SJCRH30 (cell line): ENCODE measurements at regions not wholly inside any gene's neighbourhood (a gene's known extent, or its start where the extent isn't known, plus 50 kb on each side); places are given as distances from the start of the nearest gene placed in this dataset.
A peak's percentile ranks its signal among the peaks of the same experiment; 100 is the strongest.

Experiments used
- DNase-seq, 2 experiments: peaks; one replicate each; pipeline ENCODE4 v3.0.0-alpha.2; 2015 to 2020
- H3K27ac ChIP-seq: fragments of 250-450 bp; sonication (Bioruptor Pico); 2 replicates; pipeline ENCODE4 v1.5.1; 2020; ENCODE audit warnings: mild to moderate bottlenecking, moderate library complexity
- H3K27me3 ChIP-seq: fragments of 250-450 bp; sonication (Bioruptor Pico); 2 replicates; pipeline ENCODE4 v1.5.1; 2020; ENCODE audit warnings: mild to moderate bottlenecking, moderate library complexity
- H3K36me3 ChIP-seq: fragments of 250-450 bp; sonication (Bioruptor Pico); 2 replicates; pipeline ENCODE4 v1.5.1; 2020; ENCODE audit warnings: mild to moderate bottlenecking, moderate library complexity
- H3K4me1 ChIP-seq: fragments of 250-450 bp; sonication (Bioruptor Pico); 2 replicates; pipeline ENCODE4 v1.5.1; 2020; ENCODE audit warnings: mild to moderate bottlenecking, moderate library complexity
- H3K4me3 ChIP-seq: fragments of 250-450 bp; sonication (Bioruptor Pico); 2 replicates; pipeline ENCODE4 v1.5.1; 2020; ENCODE audit warnings: mild to moderate bottlenecking, moderate library complexity
- H3K9me3 ChIP-seq: fragments of 250-450 bp; sonication (Bioruptor Pico); replicated peaks from 2 replicates; pipeline ENCODE4 v1.5.1; 2020; ENCODE audit warnings: mild to moderate bottlenecking, moderate library complexity

GRCh38 chr4:24150034-24150433 is 260.2 kb upstream of the PPARGC1A start:
- no peaks in the 10 kb centered on the region for H3K4me1 ChIP-seq
- H3K27ac ChIP-seq = no peak overlapping the region
- no peaks in the 10 kb centered on the region for H3K9me3 ChIP-seq
- H3K27me3 ChIP-seq = no peaks in the 10 kb centered on the region
- DNase-seq = no peak
- no peak overlapping the region for H3K4me3 ChIP-seq
- no peaks in the 10 kb centered on the region for H3K36me3 ChIP-seq

GRCh38 chr4:24146127-24146526 is 256.3 kb upstream of the PPARGC1A start:
- DNase-seq = no peak
- H3K27me3 ChIP-seq = no peaks in the 10 kb centered on the region
- H3K36me3 ChIP-seq = no peaks in the 10 kb centered on the region
- H3K4me1 ChIP-seq = no peaks in the 10 kb centered on the region
- H3K27ac ChIP-seq = no peak overlapping the region
- no peak overlapping the region for H3K4me3 ChIP-seq
- no peaks in the 10 kb centered on the region for H3K9me3 ChIP-seq

- H3K9me3 ChIP-seq = no peaks in the 10 kb centered on the region
- no peaks in the 10 kb centered on the region for H3K36me3 ChIP-seq
- H3K27me3 ChIP-seq = no peaks in the 10 kb centered on the region
- H3K27ac ChIP-seq = no peak overlapping the region
- H3K4me3 ChIP-seq = no peak overlapping the region
- no peaks in the 10 kb centered on the region for H3K4me1 ChIP-seq
- DNase-seq = no peak
Observed at GRCh38 chr4:24145591-24145990, 255.7 kb upstream of the PPARGC1A start.

DNA sequence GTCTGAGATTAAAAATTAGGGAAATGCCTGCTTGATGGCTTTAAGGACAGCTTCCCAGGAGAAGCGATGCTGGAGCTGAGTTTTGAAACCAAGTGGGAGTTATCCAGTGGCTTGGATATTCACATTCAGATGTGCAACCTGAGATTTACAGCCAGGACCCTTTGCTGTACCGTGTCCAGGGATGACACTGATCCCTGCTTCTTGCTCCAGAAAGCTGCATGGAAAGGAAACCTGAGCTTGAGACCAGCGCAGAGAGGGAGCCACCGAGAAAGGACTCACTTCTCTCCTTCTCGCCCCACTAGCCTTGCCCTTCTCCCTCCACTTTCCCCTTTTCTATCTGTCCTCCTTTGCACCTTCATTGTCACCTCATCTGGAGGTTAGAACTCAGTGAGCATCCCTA is 254.5 kb upstream of the PPARGC1A start:
- no peak for DNase-seq

GRCh38 chr4:24143741-24144140 is 253.9 kb upstream of the PPARGC1A start:
- H3K27me3 ChIP-seq = no peaks in the 10 kb centered on the region
- H3K36me3 ChIP-seq = no peaks in the 10 kb centered on the region
- H3K4me3 ChIP-seq = no peak overlapping the region
- H3K4me1 ChIP-seq = no peaks in the 10 kb centered on the region
- no peak for DNase-seq
- H3K9me3 ChIP-seq = no peaks in the 10 kb centered on the region
- no peak overlapping the region for H3K27ac ChIP-seq

More for the DNA sequence above, 254.5 kb upstream of the PPARGC1A start:
- H3K27ac ChIP-seq = no peak overlapping the region
- no peaks in the 10 kb centered on the region for H3K36me3 ChIP-seq
- no peaks in the 10 kb centered on the region for H3K27me3 ChIP-seq
- H3K9me3 ChIP-seq = no peaks in the 10 kb centered on the region
- H3K4me1 ChIP-seq = no peaks in the 10 kb centered on the region
- no peak overlapping the region for H3K4me3 ChIP-seq

- DNase-seq = no peak
- H3K9me3 ChIP-seq = no peaks in the 10 kb centered on the region
- H3K27me3 ChIP-seq = no peaks in the 10 kb centered on the region
- no peaks in the 10 kb centered on the region for H3K4me1 ChIP-seq
- no peak overlapping the region for H3K27ac ChIP-seq
- H3K4me3 ChIP-seq = no peak overlapping the region
- no peaks in the 10 kb centered on the region for H3K36me3 ChIP-seq
Observed at GRCh38 chr4:24141836-24142235, 252.0 kb upstream of the PPARGC1A start.

DNA sequence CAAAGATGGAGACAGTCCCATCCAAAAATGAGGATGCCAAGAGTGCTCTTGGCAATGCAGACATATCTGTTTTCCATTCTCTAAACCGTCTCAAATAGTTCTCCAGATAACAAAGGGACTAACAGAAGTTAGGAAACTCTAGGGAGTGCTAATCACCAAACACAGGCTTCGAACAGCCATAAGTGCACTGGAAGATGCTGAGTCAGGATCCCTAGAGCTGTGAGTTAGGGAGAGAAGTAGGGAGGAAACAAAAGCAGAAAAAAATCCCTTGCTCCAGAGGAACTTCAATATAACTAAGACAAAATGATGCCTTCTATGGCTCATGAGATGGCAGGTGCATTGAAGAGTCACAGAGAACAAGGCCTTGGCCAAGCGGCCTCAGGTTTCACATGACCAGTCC is 251.0 kb upstream of the PPARGC1A start:
- no peak for DNase-seq
- H3K4me1 ChIP-seq = no peaks in the 10 kb centered on the region
- no peaks in the 10 kb centered on the region for H3K36me3 ChIP-seq
- H3K27me3 ChIP-seq = no peaks in the 10 kb centered on the region
- H3K27ac ChIP-seq = no peak overlapping the region
- no peak overlapping the region for H3K4me3 ChIP-seq
- H3K9me3 ChIP-seq = no peaks in the 10 kb centered on the region

DNA sequence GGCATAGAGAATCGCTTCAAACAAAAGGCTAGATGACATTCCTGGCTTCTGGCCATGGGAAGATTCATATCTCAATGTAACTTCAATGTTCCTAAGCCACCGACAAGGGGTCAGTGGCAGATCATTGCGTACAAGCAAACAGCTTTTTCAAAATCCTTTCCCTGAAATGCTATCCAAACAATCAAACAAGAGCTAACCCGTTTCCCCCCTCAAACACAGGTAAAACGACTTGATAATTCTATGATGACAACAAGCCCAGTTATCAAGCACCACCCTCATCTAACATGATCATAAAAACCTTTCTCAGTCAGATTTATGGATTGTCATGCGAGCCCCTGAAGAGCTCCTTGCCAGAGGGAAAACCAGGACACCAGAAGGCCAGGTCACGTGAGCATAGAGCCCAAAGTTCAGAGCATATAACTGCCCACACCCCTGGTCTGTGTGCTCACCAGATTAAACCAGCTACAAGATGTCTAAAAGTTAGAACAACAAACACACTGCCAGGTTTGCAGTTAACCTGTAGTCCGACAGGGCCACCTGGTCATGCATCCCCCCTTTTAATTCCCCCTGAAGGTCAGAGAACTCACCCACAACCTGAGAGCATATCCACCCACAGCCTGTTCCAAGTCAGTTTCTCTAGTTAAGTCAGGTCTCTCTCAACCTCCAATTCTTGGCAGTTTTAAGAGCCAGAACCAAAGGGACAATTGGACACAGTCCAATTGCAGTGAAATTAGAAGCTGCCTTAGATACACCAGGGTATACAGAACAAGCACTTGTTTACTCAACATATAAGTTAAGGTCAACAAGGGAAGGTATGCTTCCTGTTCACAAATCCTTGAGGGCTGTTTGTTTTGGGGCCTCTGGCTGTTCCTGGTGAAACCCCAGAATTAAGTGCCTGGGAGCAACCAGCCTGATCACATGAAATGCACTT is 248.1 kb upstream of the PPARGC1A start:
- DNase-seq = no peak
- Histone ChIP-seq H3K36me3 (no peaks in the 10 kb centered on the region), H3K4me3 (no peak overlapping the region), H3K27me3 (no peaks in the 10 kb centered on the region), H3K4me1 (no peaks in the 10 kb centered on the region), H3K27ac (no peak overlapping the region), H3K9me3 (no peaks in the 10 kb centered on the region)

- DNase-seq = no peak
- H3K4me1 ChIP-seq = no peaks in the 10 kb centered on the region
- no peak overlapping the region for H3K4me3 ChIP-seq
- H3K9me3 ChIP-seq = no peaks in the 10 kb centered on the region
- H3K27me3 ChIP-seq = no peaks in the 10 kb centered on the region
- no peak overlapping the region for H3K27ac ChIP-seq
- no peaks in the 10 kb centered on the region for H3K36me3 ChIP-seq
Observed at GRCh38 chr4:24131954-24132673, 242.3 kb upstream of the PPARGC1A start.

DNA sequence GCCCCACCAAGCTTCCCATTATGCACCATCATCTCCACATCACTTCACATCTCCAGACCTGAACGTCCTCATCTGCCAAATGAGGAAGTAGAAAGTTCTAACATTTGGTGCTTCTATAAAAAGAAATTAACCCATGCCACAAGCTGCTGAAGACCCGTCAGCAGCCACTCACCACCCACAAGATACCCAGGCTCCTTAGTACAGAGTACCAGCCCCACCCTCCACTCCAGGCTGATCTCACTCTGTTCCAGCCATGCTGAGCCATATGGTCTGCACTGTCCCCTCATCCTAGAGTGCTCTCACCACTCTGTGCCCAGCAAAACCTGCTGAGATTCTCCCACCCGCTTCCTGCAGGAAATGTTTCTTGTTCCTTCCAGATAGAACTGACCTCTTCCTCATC is 240.8 kb upstream of the PPARGC1A start:
- Histone ChIP-seq H3K9me3 (no peaks in the 10 kb centered on the region), H3K4me3 (no peak overlapping the region), H3K27me3 (no peaks in the 10 kb centered on the region; the same call in 1 of the 2 replicates), H3K4me1 (no peaks in the 10 kb centered on the region), H3K27ac (no peak overlapping the region), H3K36me3 (no peaks in the 10 kb centered on the region)
- DNase-seq = no peak

DNA sequence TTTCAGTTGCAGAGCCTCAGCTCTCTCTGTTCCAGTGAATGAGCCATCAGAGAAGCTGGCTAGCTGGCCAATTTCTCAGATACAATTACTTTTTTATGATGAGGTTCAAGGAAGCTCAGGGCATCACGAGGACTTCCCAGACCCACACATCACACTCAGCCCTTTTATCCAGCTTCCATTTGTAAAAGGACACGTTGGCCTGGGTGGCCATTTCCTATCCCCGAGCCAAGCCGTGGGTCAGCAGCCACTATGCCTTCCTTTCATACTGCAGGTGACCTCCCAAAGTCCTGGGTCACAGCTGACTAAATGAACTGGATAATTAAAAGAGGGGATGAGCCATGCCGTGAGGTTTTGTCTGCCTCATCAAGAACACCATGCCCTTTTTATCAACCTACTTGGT is 236.9 kb upstream of the PPARGC1A start:
- H3K4me3 ChIP-seq = no peak overlapping the region
- H3K36me3 ChIP-seq = no peaks in the 10 kb centered on the region

DNA sequence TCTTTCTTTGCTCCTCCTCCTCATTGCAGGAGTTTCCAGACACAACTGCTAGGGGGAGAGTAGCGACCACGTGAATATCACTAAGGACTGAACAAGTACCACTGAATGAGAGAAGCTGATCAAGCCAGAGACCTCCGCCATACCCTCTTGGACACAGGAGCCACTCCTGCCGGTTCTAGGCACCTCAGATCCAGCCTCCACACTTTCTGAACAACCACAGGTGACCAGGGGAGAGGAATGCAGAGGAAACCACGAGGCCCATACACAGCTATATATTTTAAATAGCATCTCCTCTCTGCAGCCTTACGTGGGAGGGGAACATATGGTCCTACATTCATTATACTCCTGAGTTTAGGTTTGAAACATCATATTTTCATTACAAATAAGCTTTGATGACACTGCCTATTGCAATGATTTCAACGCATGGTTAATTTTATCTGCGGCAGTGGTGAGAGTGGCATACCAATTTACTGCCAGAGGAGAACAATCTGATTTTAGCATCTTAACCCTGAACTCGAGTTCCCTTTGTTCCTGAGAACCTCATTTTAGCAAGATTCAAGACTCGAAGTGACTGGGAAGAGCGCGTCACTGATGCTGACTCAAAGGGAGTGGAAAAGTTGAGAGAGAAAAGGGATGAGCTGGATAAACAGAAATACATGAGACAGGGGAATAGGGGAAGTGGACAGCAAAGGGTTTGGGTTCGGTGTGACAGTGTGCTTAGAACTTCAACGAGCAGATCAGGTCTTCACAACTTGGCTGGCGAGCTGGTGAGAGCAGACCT is 231.7 kb upstream of the PPARGC1A start:
- Histone ChIP-seq H3K4me1 (no peaks in the 10 kb centered on the region), H3K36me3 (no peaks in the 10 kb centered on the region), H3K4me3 (no peak overlapping the region), H3K27ac (no peak overlapping the region), H3K27me3 (no peaks in the 10 kb centered on the region; the same call in 1 of the 2 replicates), H3K9me3 (no peaks in the 10 kb centered on the region)
- no peak for DNase-seq

More for the DNA sequence above, 236.9 kb upstream of the PPARGC1A start:
- no peak overlapping the region for H3K27ac ChIP-seq
- no peaks in the 10 kb centered on the region for H3K4me1 ChIP-seq
- no peaks in the 10 kb centered on the region for H3K9me3 ChIP-seq
- DNase-seq = no peak
- no peaks in the 10 kb centered on the region; the same call in 1 of the 2 replicates for H3K27me3 ChIP-seq

DNA sequence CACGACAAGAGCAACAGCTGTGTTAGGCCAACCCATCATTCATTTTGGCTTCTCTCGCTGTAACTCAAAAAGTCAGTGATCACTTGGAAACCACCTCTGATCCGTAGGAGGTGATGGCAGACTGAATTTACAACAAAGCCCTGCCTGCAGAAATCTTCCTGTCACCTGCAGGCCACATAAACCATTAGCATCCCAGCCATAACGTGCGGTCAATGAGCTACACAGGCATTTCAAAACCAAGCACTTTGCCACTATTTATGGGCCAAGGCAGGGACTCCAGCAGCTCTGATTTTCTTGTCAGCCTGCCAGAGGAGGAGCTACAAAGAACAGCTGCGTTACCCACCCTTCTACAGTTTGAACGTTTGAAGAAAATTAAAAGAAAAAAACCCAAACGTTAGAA is 228.1 kb upstream of the PPARGC1A start:
- Histone ChIP-seq H3K4me3 (no peak overlapping the region), H3K9me3 (no peaks in the 10 kb centered on the region), H3K27ac (no peak overlapping the region), H3K4me1 (no peaks in the 10 kb centered on the region), H3K36me3 (no peaks in the 10 kb centered on the region), H3K27me3 (no peaks in the 10 kb centered on the region)
- DNase-seq = peak; percentile 27 to 62

GRCh38 chr4:24116107-24116506 is 226.3 kb upstream of the PPARGC1A start:
- no peaks in the 10 kb centered on the region; the same call in 1 of the 2 replicates for H3K27me3 ChIP-seq

More at GRCh38 chr4:24116107-24116506, 226.3 kb upstream of the PPARGC1A start:
- no peak overlapping the region for H3K27ac ChIP-seq
- H3K4me3 ChIP-seq = no peak overlapping the region
- no peak for DNase-seq
- no peaks in the 10 kb centered on the region for H3K9me3 ChIP-seq
- H3K4me1 ChIP-seq = no peaks in the 10 kb centered on the region
- no peaks in the 10 kb centered on the region for H3K36me3 ChIP-seq
